Trophoblast cell (in vitro differentiated cells and primary cell): ENCODE measurements at regions not wholly inside any gene's neighbourhood (a gene's known extent, or its start where the extent isn't known, plus 50 kb on each side); places are given as distances from the start of the nearest gene placed in this dataset.

Experiments
- DNase-seq, 2 donors: peaks; one replicate each; pipeline ENCODE4 v3.0.0-alpha.2; 2016
- H2AFZ ChIP-seq: 2 replicates; pipeline ENCODE4 v1.6.1; 2013; ENCODE audit warnings: low read length, moderate library complexity, mild to moderate bottlenecking; ENCODE audit not compliant: insufficient read depth, poor library complexity
- H2AK5ac ChIP-seq: 2 replicates; pipeline ENCODE4 v1.6.1; 2013; ENCODE audit warnings: mild to moderate bottlenecking, low read length
- H2BK120ac ChIP-seq: 2 replicates; pipeline ENCODE4 v1.6.1; 2013; ENCODE audit warnings: low read length, mild to moderate bottlenecking, moderate library complexity; ENCODE audit not compliant: insufficient read depth, poor library complexity
- H2BK12ac ChIP-seq: 2 replicates; pipeline ENCODE4 v1.6.1; 2013; ENCODE audit warnings: mild to moderate bottlenecking, low read length, moderate library complexity
- H2BK5ac ChIP-seq: 2 replicates; pipeline ENCODE4 v1.6.1; 2013; ENCODE audit warnings: low read length, low read depth, moderate library complexity, mild to moderate bottlenecking; ENCODE audit not compliant: poor library complexity
- H3K14ac ChIP-seq: 2 replicates; pipeline ENCODE4 v1.6.1; 2013; ENCODE audit warnings: mild to moderate bottlenecking, low read length
- H3K18ac ChIP-seq: 2 replicates; pipeline ENCODE4 v1.6.1; 2013; ENCODE audit warnings: mild to moderate bottlenecking, low read length
- H3K23ac ChIP-seq: 2 replicates; pipeline ENCODE4 v1.6.1; 2013; ENCODE audit warnings: low read length
- H3K27ac ChIP-seq: 2 replicates; pipeline ENCODE4 v1.5.1; 2013; ENCODE audit warnings: low read depth, mild to moderate bottlenecking, inconsistent platforms, low read length, moderate library complexity
- H3K27me3 ChIP-seq: 2 replicates; pipeline ENCODE4 v1.6.1; 2013; ENCODE audit warnings: inconsistent platforms, mild to moderate bottlenecking, low read length, moderate library complexity; ENCODE audit not compliant: insufficient read depth
- H3K36me3 ChIP-seq, 2 experiments: 1 replicate in 1 of 2; 2 replicates in 1 of 2; pipeline ENCODE4 v1.6.1; 2013; ENCODE audit warnings: low read length in 2 of 2, mild to moderate bottlenecking in 2 of 2, moderate library complexity in 1 of 2; ENCODE audit not compliant: insufficient read depth in 2 of 2, control insufficient read depth in 1 of 2
- H3K4ac ChIP-seq: 2 replicates; pipeline ENCODE4 v1.6.1; 2013; ENCODE audit warnings: low read depth, mild to moderate bottlenecking, low read length, moderate library complexity
- H3K4me1 ChIP-seq, 2 experiments: 1 replicate in 1 of 2; 2 replicates in 1 of 2; pipeline ENCODE4 v1.6.1; 2013; ENCODE audit warnings: low read length in 2 of 2, mild to moderate bottlenecking in 2 of 2, moderate library complexity in 1 of 2; ENCODE audit not compliant: insufficient read depth in 2 of 2, control insufficient read depth in 1 of 2
- H3K4me2 ChIP-seq: 2 replicates; pipeline ENCODE4 v1.6.1; 2013; ENCODE audit warnings: inconsistent platforms, mild to moderate bottlenecking, low read length, moderate library complexity
- H3K4me3 ChIP-seq: 2 replicates; pipeline ENCODE4 v1.5.1; 2013; ENCODE audit warnings: mild to moderate bottlenecking, low read depth, low read length, inconsistent platforms
- H3K79me1 ChIP-seq: one replicate; pipeline ENCODE4 v1.6.1; 2013; ENCODE audit warnings: low read length
- H3K79me2 ChIP-seq: 2 replicates; pipeline ENCODE4 v1.6.1; 2013; ENCODE audit warnings: low read length, mild to moderate bottlenecking; ENCODE audit not compliant: control insufficient read depth, insufficient read depth, poor library complexity
- H3K9ac ChIP-seq: 2 replicates; pipeline ENCODE4 v1.6.1; 2013; ENCODE audit warnings: mild to moderate bottlenecking, low read length
- H3K9me3 ChIP-seq: 2 replicates; pipeline ENCODE4 v1.6.1; 2013; ENCODE audit warnings: low read depth, mild to moderate bottlenecking, control low read depth, inconsistent platforms, low read length; ENCODE audit not compliant: insufficient read depth
- H4K12ac ChIP-seq: 2 replicates; pipeline ENCODE4 v1.6.1; 2013; ENCODE audit warnings: low read depth, mild to moderate bottlenecking, low read length, moderate library complexity
- H4K8ac ChIP-seq: 2 replicates; pipeline ENCODE4 v1.6.1; 2013; ENCODE audit warnings: low read depth, mild to moderate bottlenecking, low read length, moderate library complexity
- H4K91ac ChIP-seq: one replicate; pipeline ENCODE4 v1.6.1; 2013; ENCODE audit warnings: low read depth, mild to moderate bottlenecking, low read length, moderate library complexity
- WGBS: extraction: QIAGEN DNeasy Blood & Tissue Kit; methylation state at CpG from one replicate; pipeline ENCODE4 v1.1.7; 2013; ENCODE audit warnings: missing lambda C conversion rate; ENCODE audit not compliant: insufficient read length, insufficient coverage; ENCODE audit errors: extremely low coverage; 5-methylcytosine and 5-hydroxymethylcytosine counted together

GRCh38 chr1:101460739-101461138 is 223.9 kb downstream of the S1PR1 start:
- Histone ChIP-seq H3K14ac (no peak overlapping the region), H2AFZ (no peak overlapping the region)

GRCh38 chr1:101463195-101463594 is 226.4 kb downstream of the S1PR1 start:
- Histone ChIP-seq H4K91ac (no peak overlapping the region), H3K4me1 (no peaks in the 10 kb centered on the region), H3K4me3 (no peak overlapping the region), H3K18ac (no peak overlapping the region), H2AFZ (no peak overlapping the region), H3K27ac (no peak overlapping the region), H4K8ac (no peak overlapping the region), H3K79me2 (no peaks in the 10 kb centered on the region), H2AK5ac (no peak overlapping the region), H3K23ac (no peak overlapping the region), H3K4ac (no peak overlapping the region), H3K79me1 (no peaks in the 10 kb centered on the region), H4K12ac (no peak overlapping the region), H3K36me3 (no peaks in the 10 kb centered on the region), H3K9ac (no peak overlapping the region), H3K9me3 (no peaks in the 10 kb centered on the region), H3K14ac (no peak overlapping the region), H2BK12ac (no peak overlapping the region), H3K4me2 (no peak overlapping the region), H2BK120ac (no peak overlapping the region), H2BK5ac (no peak overlapping the region), H3K27me3 (no peaks in the 10 kb centered on the region)
- no CpG with 5 or more reads among the region's 1 CpG for WGBS
- DNase-seq, result no peak

More at GRCh38 chr1:101460739-101461138, 223.9 kb downstream of the S1PR1 start:
- Histone ChIP-seq H3K9ac (no peak overlapping the region), H3K4me3 (no peak overlapping the region), H4K12ac (no peak overlapping the region), H3K4me2 (no peak overlapping the region), H3K9me3 (no peaks in the 10 kb centered on the region), H3K27ac (no peak overlapping the region), H2BK120ac (no peak overlapping the region), H3K36me3 (no peaks in the 10 kb centered on the region), H3K23ac (no peak overlapping the region), H2BK12ac (no peak overlapping the region), H4K8ac (no peak overlapping the region), H3K79me1 (no peaks in the 10 kb centered on the region), H2BK5ac (no peak overlapping the region), H3K4me1 (no peaks in the 10 kb centered on the region), H3K4ac (no peak overlapping the region), H3K79me2 (no peaks in the 10 kb centered on the region), H2AK5ac (no peak overlapping the region), H3K18ac (no peak overlapping the region), H3K27me3 (no peaks in the 10 kb centered on the region), H4K91ac (no peak overlapping the region)
- no peak for DNase-seq

- Histone ChIP-seq H2AK5ac (no peak overlapping the region), H3K4ac (no peak overlapping the region), H4K8ac (no peak overlapping the region), H2BK120ac (no peak overlapping the region), H2BK12ac (no peak overlapping the region), H3K9ac (no peak overlapping the region), H2AFZ (no peak overlapping the region), H3K4me3 (no peak overlapping the region), H4K91ac (no peak overlapping the region), H3K9me3 (no peaks in the 10 kb centered on the region), H3K79me2 (no peaks in the 10 kb centered on the region), H3K23ac (no peak overlapping the region), H3K36me3 (no peaks in the 10 kb centered on the region), H2BK5ac (no peak overlapping the region), H3K18ac (no peak overlapping the region), H3K27me3 (no peaks in the 10 kb centered on the region), H3K79me1 (no peaks in the 10 kb centered on the region), H3K4me1 (no peaks in the 10 kb centered on the region), H3K4me2 (no peak overlapping the region), H4K12ac (no peak overlapping the region), H3K14ac (no peak overlapping the region), H3K27ac (no peak overlapping the region)
- no peak for DNase-seq
- WGBS, result no CpG with 5 or more reads among the region's 2 CpGs
Measured at GRCh38 chr1:101465941-101466340, 229.1 kb downstream of the S1PR1 start.

- no peaks in the 10 kb centered on the region for H3K79me2 ChIP-seq
- no peaks in the 10 kb centered on the region for H3K4me1 ChIP-seq
- no peak overlapping the region for H2AFZ ChIP-seq
- no peaks in the 10 kb centered on the region for H3K36me3 ChIP-seq
- H2BK12ac ChIP-seq, result no peak overlapping the region
- H3K27me3 ChIP-seq, result no peaks in the 10 kb centered on the region
- DNase-seq, result peak; percentile 2 to 18
- no peak overlapping the region for H3K18ac ChIP-seq
- H2BK5ac ChIP-seq, result no peak overlapping the region
- H3K4me2 ChIP-seq, result no peak overlapping the region
- no peak overlapping the region for H4K91ac ChIP-seq
- H3K9me3 ChIP-seq, result no peaks in the 10 kb centered on the region
- H3K9ac ChIP-seq, result no peak overlapping the region
- WGBS, result no CpG with 5 or more reads among the region's 1 CpG
- H3K14ac ChIP-seq, result no peak overlapping the region
- no peak overlapping the region for H2AK5ac ChIP-seq
- H3K4me3 ChIP-seq, result no peak overlapping the region
- no peak overlapping the region for H2BK120ac ChIP-seq
- no peak overlapping the region for H4K8ac ChIP-seq
- no peaks in the 10 kb centered on the region for H3K79me1 ChIP-seq
- no peak overlapping the region for H3K23ac ChIP-seq
- H3K27ac ChIP-seq, result no peak overlapping the region
- no peak overlapping the region for H4K12ac ChIP-seq
- no peak overlapping the region for H3K4ac ChIP-seq
Measured at GRCh38 chr1:101474039-101474665, 237.3 kb downstream of the S1PR1 start.
